OCI-LY7 (cell line): ENCODE measurements at regions not wholly inside any gene's neighbourhood (a gene's known extent, or its start where the extent isn't known, plus 50 kb on each side); places are given as distances from the start of the nearest gene placed in this dataset.

Experiments used
- BruUV-seq: library from RNA; stranded (reverse); fragments of 400-500 nt; replicated peaks from 2 replicates; lab custom pipeline; 2021; lab: Mats Ljungman, UMichigan
- CTCF ChIA-PET: fragments of 300-600 bp; sonication (Branson Sonifier 250); formaldehyde crosslinking; loops from one replicate; lab custom pipeline; 2022; ENCODE audit warnings: antibody characterized with exemption; ENCODE audit not compliant: unreplicated experiment; lab: Charles Lee
- POLR2A ChIA-PET: fragments of 300-600 bp; sonication (Branson Sonifier 250); formaldehyde crosslinking; loops from one replicate; lab custom pipeline; 2022; ENCODE audit warnings: antibody characterized with exemption; lab: Charles Lee
- DNase-seq: peaks from one replicate; pipeline ENCODE4 v3.0.0-alpha.2; 2015; ENCODE audit warnings: low spot score
- H2AFZ ChIP-seq: fragments of 200-600 bp; sonication (generic), shearing (Covaris generic); 2 replicates; pipeline ENCODE4 v1.6.1; 2014; ENCODE audit warnings: mild to moderate bottlenecking, antibody characterized with exemption, low read length, moderate library complexity
- H3K27ac ChIP-seq: fragments of 200-600 bp; sonication (generic); 2 replicates; pipeline ENCODE4 v1.5.1; 2014; ENCODE audit warnings: mixed run types, low read depth, mild to moderate bottlenecking, moderate library complexity, low read length, inconsistent platforms; ENCODE audit not compliant: poor library complexity, severe bottlenecking
- H3K36me3 ChIP-seq: fragments of 200-600 bp; sonication (generic); 2 replicates; pipeline ENCODE4 v1.6.1; 2014; ENCODE audit warnings: mild to moderate bottlenecking, antibody characterized with exemption, low read length, moderate library complexity, mixed read lengths; ENCODE audit not compliant: insufficient read depth
- H3K4me1 ChIP-seq: fragments of 200-600 bp; sonication (generic); 2 replicates; pipeline ENCODE4 v1.5.1; 2014; ENCODE audit warnings: mild to moderate bottlenecking, low read length; ENCODE audit not compliant: insufficient read depth, poor library complexity, severe bottlenecking
- H3K4me2 ChIP-seq: fragments of 200-600 bp; sonication (generic); 2 replicates; pipeline ENCODE4 v1.6.1; 2014; ENCODE audit warnings: mild to moderate bottlenecking, low read length
- H3K4me3 ChIP-seq: fragments of 200-600 bp; sonication (generic); 2 replicates; pipeline ENCODE4 v1.5.1; 2014; ENCODE audit warnings: mild to moderate bottlenecking, low read depth, low read length; ENCODE audit not compliant: poor library complexity, severe bottlenecking
- H3K79me2 ChIP-seq: fragments of 200-600 bp; sonication (generic); 2 replicates; pipeline ENCODE4 v1.6.1; 2016; ENCODE audit warnings: low read depth, mild to moderate bottlenecking, low read length, moderate library complexity, mixed read lengths; ENCODE audit not compliant: insufficient read depth
- H3K9me2 ChIP-seq: fragments of 200-600 bp; sonication (generic); 2 replicates; pipeline ENCODE4 v1.6.1; 2016; ENCODE audit warnings: mild to moderate bottlenecking, low read length, mixed read lengths; ENCODE audit not compliant: insufficient read depth
- H3K9me3 ChIP-seq: fragments of 200-600 bp; sonication (generic); 2 replicates; pipeline ENCODE4 v1.6.1; 2014; ENCODE audit warnings: mild to moderate bottlenecking, mixed run types, low read length, mixed read lengths
- H4K20me1 ChIP-seq: fragments of 200-600 bp; sonication (generic); 2 replicates; pipeline ENCODE4 v1.6.1; 2014; ENCODE audit warnings: mild to moderate bottlenecking, antibody characterized with exemption, low read length, moderate library complexity, mixed read lengths; ENCODE audit not compliant: insufficient read depth
- EZH2phosphoT487 ChIP-seq: fragments of 200-600 bp; sonication (generic); IDR thresholded peaks from 2 replicates; pipeline ENCODE4 v1.6.1; 2018; ENCODE audit warnings: low read depth, borderline replicate concordance, mild to moderate bottlenecking, mixed run types, antibody characterized with exemption, low read length, moderate library complexity, mixed read lengths
- intact Hi-C: fragments of 100-400 bp; cut with micrococcal nuclease; formaldehyde crosslinking; loops from one replicate; pipeline ENCODE4 v1.10.0; 2022; ENCODE audit not compliant: unreplicated experiment
- TF ChIP-seq, protein P1 (sequence below): fragments of 200-600 bp; sonication (generic); conservative IDR thresholded peaks from 2 replicates; pipeline ENCODE4 v1.5.1; 2014; ENCODE audit warnings: mild to moderate bottlenecking, antibody characterized with exemption, low read length, moderate library complexity, mixed read lengths

DNA sequence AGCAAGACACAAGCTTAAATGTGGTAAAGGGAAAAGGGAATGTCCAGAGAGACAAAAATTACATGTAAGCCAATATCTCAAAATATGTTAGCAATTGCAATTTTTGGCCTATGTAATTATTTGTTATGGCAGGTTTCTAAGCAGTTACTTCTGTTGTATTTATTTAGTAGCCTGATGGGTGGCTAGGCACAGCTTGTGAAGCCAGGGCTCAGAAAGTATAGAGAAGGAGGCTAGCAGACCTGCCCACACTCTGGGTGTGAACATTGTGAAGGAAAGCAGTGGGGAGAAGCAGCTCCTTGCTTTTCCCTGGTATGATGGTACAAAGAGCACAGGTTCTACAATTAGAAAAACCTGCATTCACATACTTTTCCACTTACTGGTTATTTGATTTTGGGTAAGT, 196.5 kb upstream of the PGR start:
- no peak overlapping the region for H3K4me2 ChIP-seq
- BruUV-seq: no TSS peak
- H3K79me2 ChIP-seq: no peaks in the 10 kb centered on the region
- TF ChIP-seq, protein P1, sequence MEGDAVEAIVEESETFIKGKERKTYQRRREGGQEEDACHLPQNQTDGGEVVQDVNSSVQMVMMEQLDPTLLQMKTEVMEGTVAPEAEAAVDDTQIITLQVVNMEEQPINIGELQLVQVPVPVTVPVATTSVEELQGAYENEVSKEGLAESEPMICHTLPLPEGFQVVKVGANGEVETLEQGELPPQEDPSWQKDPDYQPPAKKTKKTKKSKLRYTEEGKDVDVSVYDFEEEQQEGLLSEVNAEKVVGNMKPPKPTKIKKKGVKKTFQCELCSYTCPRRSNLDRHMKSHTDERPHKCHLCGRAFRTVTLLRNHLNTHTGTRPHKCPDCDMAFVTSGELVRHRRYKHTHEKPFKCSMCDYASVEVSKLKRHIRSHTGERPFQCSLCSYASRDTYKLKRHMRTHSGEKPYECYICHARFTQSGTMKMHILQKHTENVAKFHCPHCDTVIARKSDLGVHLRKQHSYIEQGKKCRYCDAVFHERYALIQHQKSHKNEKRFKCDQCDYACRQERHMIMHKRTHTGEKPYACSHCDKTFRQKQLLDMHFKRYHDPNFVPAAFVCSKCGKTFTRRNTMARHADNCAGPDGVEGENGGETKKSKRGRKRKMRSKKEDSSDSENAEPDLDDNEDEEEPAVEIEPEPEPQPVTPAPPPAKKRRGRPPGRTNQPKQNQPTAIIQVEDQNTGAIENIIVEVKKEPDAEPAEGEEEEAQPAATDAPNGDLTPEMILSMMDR: no peak
- no peak for TF ChIP-seq EZH2phosphoT487
- H3K4me1 ChIP-seq: no peaks in the 10 kb centered on the region
- H3K27ac ChIP-seq: no peak overlapping the region
- ChIA-PET POLR2A (no interaction called here), CTCF (no interaction called here)
- H3K9me2 ChIP-seq: no peaks in the 10 kb centered on the region
- no peaks in the 10 kb centered on the region for H4K20me1 ChIP-seq
- no peak overlapping the region for H3K4me3 ChIP-seq
- no peaks in the 10 kb centered on the region for H3K9me3 ChIP-seq
- no peaks in the 10 kb centered on the region for H3K36me3 ChIP-seq
- H2AFZ ChIP-seq: no peak overlapping the region
- DNase-seq: no peak
- intact Hi-C loops: no loop called here

DNA sequence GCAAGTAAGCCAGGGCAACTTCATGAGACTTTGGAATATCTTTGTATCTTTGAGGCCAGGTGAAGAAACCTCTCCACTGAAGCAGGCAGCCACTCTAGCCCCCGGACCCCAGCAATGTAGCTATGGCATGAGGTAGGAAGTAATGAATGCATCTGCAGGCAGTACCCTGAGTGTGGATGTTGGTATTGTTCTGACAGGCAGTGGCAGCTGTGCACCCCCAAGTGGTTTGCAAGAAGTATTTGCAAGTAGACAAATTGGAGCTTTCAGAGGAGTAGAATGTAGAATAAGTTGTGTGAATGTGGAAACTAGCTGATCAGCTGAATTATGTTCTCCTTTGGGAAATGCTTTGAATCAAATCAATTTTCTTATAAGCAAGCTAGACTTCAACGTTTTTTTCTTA, 194.4 kb upstream of the PGR start:
- TF ChIP-seq, protein P1: peak; percentile 31; the same call in 1 of the 2 replicates
- no peak for TF ChIP-seq EZH2phosphoT487
- ChIA-PET POLR2A (no interaction called here), CTCF (no interaction called here)
- intact Hi-C loops: no loop called here
- Histone ChIP-seq H3K9me2 (no peaks in the 10 kb centered on the region), H3K4me2 (no peak overlapping the region), H3K4me3 (no peak overlapping the region), H3K9me3 (no peaks in the 10 kb centered on the region), H3K4me1 (no peaks in the 10 kb centered on the region), H3K36me3 (no peaks in the 10 kb centered on the region), H3K27ac (no peak overlapping the region), H4K20me1 (no peaks in the 10 kb centered on the region), H2AFZ (no peak overlapping the region), H3K79me2 (no peaks in the 10 kb centered on the region)
- no peak for DNase-seq
- no TSS peak for BruUV-seq

DNA sequence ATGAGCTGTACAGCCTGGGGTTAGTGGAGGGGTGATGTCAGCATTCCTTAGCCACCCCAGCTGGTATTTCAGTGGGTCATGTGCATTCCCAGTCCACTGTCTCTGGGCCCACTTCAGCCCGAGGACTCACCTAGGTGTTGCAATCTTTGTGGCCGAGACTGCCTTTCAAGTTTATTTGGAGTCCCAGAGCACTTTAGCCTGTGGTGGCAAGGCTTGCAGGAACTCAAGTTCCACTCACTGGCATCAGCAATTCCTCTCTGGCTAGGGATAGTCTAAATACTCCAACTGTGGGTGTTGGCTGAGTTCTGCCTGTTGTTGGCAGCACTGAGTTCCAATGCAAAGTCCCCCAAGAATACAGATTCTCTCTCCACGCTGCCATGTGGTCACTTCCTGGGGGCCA, 191.6 kb upstream of the PGR start:
- Histone ChIP-seq H3K79me2 (no peaks in the 10 kb centered on the region), H2AFZ (no peak overlapping the region), H3K4me1 (no peaks in the 10 kb centered on the region), H3K9me3 (no peaks in the 10 kb centered on the region), H4K20me1 (no peaks in the 10 kb centered on the region), H3K9me2 (no peaks in the 10 kb centered on the region), H3K4me2 (no peak overlapping the region), H3K27ac (no peak overlapping the region), H3K4me3 (no peak overlapping the region), H3K36me3 (no peaks in the 10 kb centered on the region)
- intact Hi-C loops: no loop called here
- ChIA-PET CTCF (no interaction called here), POLR2A (no interaction called here)
- no peak for DNase-seq
- TF ChIP-seq, protein P1: no peak
- TF ChIP-seq EZH2phosphoT487: no peak
- no TSS peak for BruUV-seq
